HepG2 (cell line): ENCODE measurements at regions not wholly inside any gene's neighbourhood (a gene's known extent, or its start where the extent isn't known, plus 50 kb on each side); places are given as distances from the start of the nearest gene placed in this dataset.

Experiments used
- ERF ChIP-seq: IDR thresholded peaks from 2 replicates; pipeline ENCODE4 v1.6.1; 2018; ENCODE audit warnings: missing biosample characterization, missing genetic modification reagents
- GATAD1 ChIP-seq: IDR thresholded peaks from 2 replicates; pipeline ENCODE4 v1.6.1; 2016; ENCODE audit warnings: missing genetic modification reagents, missing compliant biosample characterization
- RAD21 ChIP-seq: fragments of 450-650 bp; formaldehyde crosslinking; IDR thresholded peaks from 2 replicates; pipeline ENCODE4 v1.5.0; 2020; ENCODE audit warnings: mild to moderate bottlenecking
- REST ChIP-seq, 2 experiments: IDR thresholded peaks; 2 replicates each; pipeline ENCODE4 v1.6.1; 2011 to 2012; ENCODE audit warnings: low read length in 2 of 2, borderline replicate concordance in 1 of 2, low read depth in 1 of 2, mild to moderate bottlenecking in 1 of 2, moderate library complexity in 1 of 2
- RXRB ChIP-seq: IDR thresholded peaks from 2 replicates; pipeline ENCODE4 v1.6.1; 2016; ENCODE audit warnings: borderline replicate concordance, missing genetic modification reagents, missing compliant biosample characterization
- SIX4 ChIP-seq: sonication (generic); formaldehyde crosslinking; IDR thresholded peaks from 2 replicates; pipeline ENCODE4 v1.4.0; 2020; ENCODE audit warnings: missing genetic modification reagents
- SRY ChIP-seq: sonication (generic); formaldehyde crosslinking; IDR thresholded peaks from 2 replicates; pipeline ENCODE4 v1.8.0; 2022; ENCODE audit warnings: mild to moderate bottlenecking, missing genetic modification reagents
- ZFP1 ChIP-seq: IDR thresholded peaks from 2 replicates; pipeline ENCODE4 v1.6.1; 2016
- ZMYM4 ChIP-seq: sonication (generic); formaldehyde crosslinking; IDR thresholded peaks from 2 replicates; pipeline ENCODE4 v1.8.1; 2023; ENCODE audit warnings: mild to moderate bottlenecking, missing genetic modification reagents
- ZNF296 ChIP-seq: sonication (generic); formaldehyde crosslinking; conservative IDR thresholded peaks from 2 replicates; pipeline ENCODE4 v1.5.0; 2020; ENCODE audit warnings: mild to moderate bottlenecking, missing genetic modification reagents
- ZNF331 ChIP-seq: sonication (generic); formaldehyde crosslinking; IDR thresholded peaks from 2 replicates; pipeline ENCODE4 v1.4.0; 2020; ENCODE audit warnings: missing genetic modification reagents
- TF ChIP-seq, protein P1 (sequence below), 2 experiments: sonication (generic) in 1 of 2; formaldehyde crosslinking in 1 of 2; IDR thresholded peaks; 2 replicates each; pipeline versions ENCODE4 v1.4.0 to v1.6.1; 2016 to 2020; ENCODE audit warnings: borderline replicate concordance in 1 of 2, low read depth in 1 of 2, mild to moderate bottlenecking in 1 of 2, missing genetic modification reagents in 1 of 2
- TF ChIP-seq, protein P2 (sequence below): IDR thresholded peaks from 2 replicates; pipeline ENCODE4 v1.6.1; 2016; ENCODE audit warnings: low read depth, missing genetic modification reagents, missing compliant biosample characterization
- TF ChIP-seq, protein P3 (sequence below): sonication (generic); formaldehyde crosslinking; IDR thresholded peaks from 2 replicates; pipeline ENCODE4 v1.5.0; 2020; ENCODE audit warnings: missing genetic modification reagents

- TF ChIP-seq, protein P1, sequence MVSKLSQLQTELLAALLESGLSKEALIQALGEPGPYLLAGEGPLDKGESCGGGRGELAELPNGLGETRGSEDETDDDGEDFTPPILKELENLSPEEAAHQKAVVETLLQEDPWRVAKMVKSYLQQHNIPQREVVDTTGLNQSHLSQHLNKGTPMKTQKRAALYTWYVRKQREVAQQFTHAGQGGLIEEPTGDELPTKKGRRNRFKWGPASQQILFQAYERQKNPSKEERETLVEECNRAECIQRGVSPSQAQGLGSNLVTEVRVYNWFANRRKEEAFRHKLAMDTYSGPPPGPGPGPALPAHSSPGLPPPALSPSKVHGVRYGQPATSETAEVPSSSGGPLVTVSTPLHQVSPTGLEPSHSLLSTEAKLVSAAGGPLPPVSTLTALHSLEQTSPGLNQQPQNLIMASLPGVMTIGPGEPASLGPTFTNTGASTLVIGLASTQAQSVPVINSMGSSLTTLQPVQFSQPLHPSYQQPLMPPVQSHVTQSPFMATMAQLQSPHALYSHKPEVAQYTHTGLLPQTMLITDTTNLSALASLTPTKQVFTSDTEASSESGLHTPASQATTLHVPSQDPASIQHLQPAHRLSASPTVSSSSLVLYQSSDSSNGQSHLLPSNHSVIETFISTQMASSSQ (IDR thresholded peaks at IDR 0.05; ENCODE audit: low read depth), result 0 out of 2 replicates have a peak, but pooled peaks have one; percentile 31
- TF ChIP-seq, protein P1 (CRISPR knock-in tag; IDR thresholded peaks at IDR 0.05; ENCODE audit: borderline replicate concordance), result peak; percentile 52; the same call in 1 of the 2 replicates
- TF ChIP-seq ZNF296 (CRISPR knock-in tag) (no peak), RXRB (peak; percentile 91), GATAD1 (CRISPR knock-in tag) (peak; percentile 28; the same call in 1 of the 2 replicates), SRY (CRISPR knock-in tag) (no peak), REST (IDR thresholded peaks at IDR 0.05; ENCODE audit: borderline replicate concordance in 1 of 2, low read depth in 1 of 2, low read length in 2 of 2) (peak in 1 of 2 experiments; percentile 18; a peak in 1 of 4 replicates), ZFP1 (CRISPR knock-in tag) (peak; percentile 53; the same call in 1 of the 2 replicates), SIX4 (CRISPR knock-in tag) (peak; percentile 63; the same call in 1 of the 2 replicates), ERF (peak; percentile 71), RAD21 (CRISPR knock-in tag) (no peak), ZNF331 (peak; percentile 50; the same call in 1 of the 2 replicates), ZMYM4 (peak; percentile 41; the same call in 1 of the 2 replicates)
- TF ChIP-seq, protein P2, sequence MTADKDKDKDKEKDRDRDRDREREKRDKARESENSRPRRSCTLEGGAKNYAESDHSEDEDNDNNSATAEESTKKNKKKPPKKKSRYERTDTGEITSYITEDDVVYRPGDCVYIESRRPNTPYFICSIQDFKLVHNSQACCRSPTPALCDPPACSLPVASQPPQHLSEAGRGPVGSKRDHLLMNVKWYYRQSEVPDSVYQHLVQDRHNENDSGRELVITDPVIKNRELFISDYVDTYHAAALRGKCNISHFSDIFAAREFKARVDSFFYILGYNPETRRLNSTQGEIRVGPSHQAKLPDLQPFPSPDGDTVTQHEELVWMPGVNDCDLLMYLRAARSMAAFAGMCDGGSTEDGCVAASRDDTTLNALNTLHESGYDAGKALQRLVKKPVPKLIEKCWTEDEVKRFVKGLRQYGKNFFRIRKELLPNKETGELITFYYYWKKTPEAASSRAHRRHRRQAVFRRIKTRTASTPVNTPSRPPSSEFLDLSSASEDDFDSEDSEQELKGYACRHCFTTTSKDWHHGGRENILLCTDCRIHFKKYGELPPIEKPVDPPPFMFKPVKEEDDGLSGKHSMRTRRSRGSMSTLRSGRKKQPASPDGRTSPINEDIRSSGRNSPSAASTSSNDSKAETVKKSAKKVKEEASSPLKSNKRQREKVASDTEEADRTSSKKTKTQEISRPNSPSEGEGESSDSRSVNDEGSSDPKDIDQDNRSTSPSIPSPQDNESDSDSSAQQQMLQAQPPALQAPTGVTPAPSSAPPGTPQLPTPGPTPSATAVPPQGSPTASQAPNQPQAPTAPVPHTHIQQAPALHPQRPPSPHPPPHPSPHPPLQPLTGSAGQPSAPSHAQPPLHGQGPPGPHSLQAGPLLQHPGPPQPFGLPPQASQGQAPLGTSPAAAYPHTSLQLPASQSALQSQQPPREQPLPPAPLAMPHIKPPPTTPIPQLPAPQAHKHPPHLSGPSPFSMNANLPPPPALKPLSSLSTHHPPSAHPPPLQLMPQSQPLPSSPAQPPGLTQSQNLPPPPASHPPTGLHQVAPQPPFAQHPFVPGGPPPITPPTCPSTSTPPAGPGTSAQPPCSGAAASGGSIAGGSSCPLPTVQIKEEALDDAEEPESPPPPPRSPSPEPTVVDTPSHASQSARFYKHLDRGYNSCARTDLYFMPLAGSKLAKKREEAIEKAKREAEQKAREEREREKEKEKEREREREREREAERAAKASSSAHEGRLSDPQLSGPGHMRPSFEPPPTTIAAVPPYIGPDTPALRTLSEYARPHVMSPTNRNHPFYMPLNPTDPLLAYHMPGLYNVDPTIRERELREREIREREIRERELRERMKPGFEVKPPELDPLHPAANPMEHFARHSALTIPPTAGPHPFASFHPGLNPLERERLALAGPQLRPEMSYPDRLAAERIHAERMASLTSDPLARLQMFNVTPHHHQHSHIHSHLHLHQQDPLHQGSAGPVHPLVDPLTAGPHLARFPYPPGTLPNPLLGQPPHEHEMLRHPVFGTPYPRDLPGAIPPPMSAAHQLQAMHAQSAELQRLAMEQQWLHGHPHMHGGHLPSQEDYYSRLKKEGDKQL, result peak; percentile 80
- TF ChIP-seq, protein P3, sequence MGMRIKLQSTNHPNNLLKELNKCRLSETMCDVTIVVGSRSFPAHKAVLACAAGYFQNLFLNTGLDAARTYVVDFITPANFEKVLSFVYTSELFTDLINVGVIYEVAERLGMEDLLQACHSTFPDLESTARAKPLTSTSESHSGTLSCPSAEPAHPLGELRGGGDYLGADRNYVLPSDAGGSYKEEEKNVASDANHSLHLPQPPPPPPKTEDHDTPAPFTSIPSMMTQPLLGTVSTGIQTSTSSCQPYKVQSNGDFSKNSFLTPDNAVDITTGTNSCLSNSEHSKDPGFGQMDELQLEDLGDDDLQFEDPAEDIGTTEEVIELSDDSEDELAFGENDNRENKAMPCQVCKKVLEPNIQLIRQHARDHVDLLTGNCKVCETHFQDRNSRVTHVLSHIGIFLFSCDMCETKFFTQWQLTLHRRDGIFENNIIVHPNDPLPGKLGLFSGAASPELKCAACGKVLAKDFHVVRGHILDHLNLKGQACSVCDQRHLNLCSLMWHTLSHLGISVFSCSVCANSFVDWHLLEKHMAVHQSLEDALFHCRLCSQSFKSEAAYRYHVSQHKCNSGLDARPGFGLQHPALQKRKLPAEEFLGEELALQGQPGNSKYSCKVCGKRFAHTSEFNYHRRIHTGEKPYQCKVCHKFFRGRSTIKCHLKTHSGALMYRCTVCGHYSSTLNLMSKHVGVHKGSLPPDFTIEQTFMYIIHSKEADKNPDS (CRISPR knock-in tag), result no peak
Observed at GRCh38 chr2:203648273-203648672, 58.2 kb upstream of the CD28 start (continued).
